ENCODE measurements at regions not wholly inside any gene's neighbourhood (a gene's known extent, or its start where the extent isn't known, plus 50 kb on each side); places are given as distances from the start of the nearest gene placed in this dataset.

GRCh38 chr9:82445556-82445955, 457.0 kb downstream of the SPATA31D1 start:
- TF ChIP-seq CEBPB (IDR thresholded peaks at IDR 0.05): no peak
- TF ChIP-seq YY1 (IDR thresholded peaks at IDR 0.05; ENCODE audit: low read depth): no peak
- no peak for TF ChIP-seq TAF1 (IDR thresholded peaks at IDR 0.05; ENCODE audit: low read depth)
- TF ChIP-seq MAX (IDR thresholded peaks at IDR 0.05): no peak
- no peak for TF ChIP-seq RAD21 (IDR thresholded peaks at IDR 0.05; ENCODE audit: low read depth)
- TF ChIP-seq REST (IDR thresholded peaks at IDR 0.05; ENCODE audit: low read depth): no peak
- TF ChIP-seq TEAD4 (IDR thresholded peaks at IDR 0.05): no peak
- TF ChIP-seq EGR1 (IDR thresholded peaks at IDR 0.05): no peak
- no peak for TF ChIP-seq EP300 (IDR thresholded peaks at IDR 0.05; ENCODE audit: borderline replicate concordance)

Measured in Ishikawa (cell line).